ENCODE measurements at regions not wholly inside any gene's neighbourhood (a gene's known extent, or its start where the extent isn't known, plus 50 kb on each side); places are given as distances from the start of the nearest gene placed in this dataset.

DNA sequence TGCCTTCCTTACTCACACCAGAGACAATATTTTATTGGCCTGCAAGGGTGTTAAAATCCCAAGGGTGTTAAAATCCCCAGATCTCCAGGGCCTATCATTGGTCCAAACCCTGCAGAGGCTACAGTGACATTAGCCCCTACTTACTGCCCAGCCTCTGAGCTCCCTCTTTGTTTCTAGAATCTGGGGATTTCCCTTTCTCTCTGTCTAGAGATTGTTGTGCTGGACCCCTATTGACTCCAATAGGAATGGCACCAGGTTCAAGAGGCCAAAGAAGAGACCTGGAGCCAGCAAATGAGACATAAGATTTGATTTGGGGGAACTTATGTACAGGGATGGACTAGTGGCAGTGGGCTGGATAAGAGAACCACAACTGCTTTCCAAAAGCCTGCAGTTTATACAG, 53.3 kb upstream of the ZBED3 start:
- ChIA-PET POLR2A (ENCODE audit: unreplicated experiment) (no interaction called here), CTCF (interaction anchor here (1.3 kb wide), 1 partner anchor 76 kb away, joined by 3 read pairs; no protein-coding TSS in a partner anchor)
- Histone ChIP-seq H2BK20ac (ENCODE audit: low read depth, low read length) (no peak overlapping the region), H4K8ac (ENCODE audit: low read depth in 2 of 2, low read length in 2 of 2) (no peak overlapping the region), H3K14ac (replicated peaks; ENCODE audit: low read depth, low read length) (no peak overlapping the region), H4K5ac (ENCODE audit: low read depth, low read length) (no peak overlapping the region), H3K4me2 (ENCODE audit: low read depth, low read length) (no peak overlapping the region), H3K4ac (ENCODE audit: low read depth, low read length) (no peak overlapping the region), H3K27me3 (ENCODE audit: control insufficient read depth, insufficient read depth, low read length) (peaks cover 15% of the 10 kb centered on the region), H2BK5ac (ENCODE audit: low read depth, low read length, poor library complexity, severe bottlenecking) (no peak overlapping the region), H4K20me1 (ENCODE audit: insufficient read depth, low read length) (no peaks in the 10 kb centered on the region), H2AK9ac (replicated peaks; ENCODE audit: low read depth, low read length, poor library complexity) (no peak overlapping the region), H3K9me3 (ENCODE audit: control insufficient read depth, insufficient read depth, low read length) (no peaks in the 10 kb centered on the region), H4K91ac (ENCODE audit: insufficient read depth, low read depth, low read length) (no peak overlapping the region), H3K27ac (ENCODE audit: insufficient read depth, low read length) (no peak overlapping the region), H3K79me1 (ENCODE audit: low read depth in 1 of 2, low read length in 2 of 2) (no peaks in the 10 kb centered on the region), H3K36me3 (ENCODE audit: control insufficient read depth, insufficient read depth, low read length) (no peaks in the 10 kb centered on the region), H3K4me3 (ENCODE audit: insufficient read depth, low read depth, low read length) (no peak overlapping the region), H2AK5ac (ENCODE audit: low read depth, low read length) (no peak overlapping the region), H3K18ac (ENCODE audit: low read depth, low read length) (no peak overlapping the region), H3K9ac (ENCODE audit: low read depth, low read length) (no peak overlapping the region), H3K23ac (ENCODE audit: low read depth, low read length) (no peak overlapping the region), H3K56ac (ENCODE audit: extremely low read depth, insufficient read depth, low read length) (no peak overlapping the region), H3K9me1 (ENCODE audit: insufficient read depth, low read length) (no peaks in the 10 kb centered on the region), H2BK15ac (ENCODE audit: low read depth, low read length) (no peak overlapping the region), H2BK120ac (ENCODE audit: low read depth, low read length) (no peak overlapping the region), H3K4me1 (ENCODE audit: control insufficient read depth, insufficient read depth, low read length) (no peaks in the 10 kb centered on the region), H2AFZ (replicated peaks; ENCODE audit: low read length, poor library complexity) (no peak overlapping the region)
- intact Hi-C loops (cut with micrococcal nuclease) (loop anchor here (5.0 to 10.0 kb wide), 2 partner anchors 297 to 494 kb away; partner anchors contain the start of gene OTP), dilution Hi-C loops (cut with HindIII; ENCODE audit: low sequenced_read_pairs, unreplicated experiment) (no loop called here), in situ Hi-C loops (cut with MboI; ENCODE audit: low sequenced_read_pairs) (no loop called here)
- no TSS peak for BruUV-seq (replicated peaks)
- TF ChIP-seq RAD21 (IDR thresholded peaks at IDR 0.05; ENCODE audit: low read length) (no peak), SMC3 (IDR thresholded peaks at IDR 0.05; ENCODE audit: low read depth, low read length) (no peak), MXI1 (IDR thresholded peaks at IDR 0.05; ENCODE audit: borderline replicate concordance, low read depth, low read length) (no peak), FOS (IDR thresholded peaks at IDR 0.05; ENCODE audit: low read depth, low read length) (no peak), CHD1 (IDR thresholded peaks at IDR 0.05; ENCODE audit: low read depth, low read length) (no peak), RFX5 (IDR thresholded peaks at IDR 0.05; ENCODE audit: low read depth, low read length) (no peak), CEBPB (IDR thresholded peaks at IDR 0.05; ENCODE audit: low read depth, low read length) (no peak), POLR2A (IDR thresholded peaks at IDR 0.05; ENCODE audit: low read depth, low read length) (no peak), MAZ (IDR thresholded peaks at IDR 0.05; ENCODE audit: borderline replicate concordance, low read depth, low read length) (no peak), BHLHE40 (IDR thresholded peaks at IDR 0.05; ENCODE audit: low read depth, low read length) (no peak), RCOR1 (IDR thresholded peaks at IDR 0.05; ENCODE audit: insufficient replicate concordance, low read length) (no peak), MAFK (IDR thresholded peaks at IDR 0.05; ENCODE audit: low read depth, low read length) (no peak), NFE2L2 (IDR thresholded peaks at IDR 0.05; ENCODE audit: low read depth, low read length) (no peak)
- TF ChIP-seq, protein P1, sequence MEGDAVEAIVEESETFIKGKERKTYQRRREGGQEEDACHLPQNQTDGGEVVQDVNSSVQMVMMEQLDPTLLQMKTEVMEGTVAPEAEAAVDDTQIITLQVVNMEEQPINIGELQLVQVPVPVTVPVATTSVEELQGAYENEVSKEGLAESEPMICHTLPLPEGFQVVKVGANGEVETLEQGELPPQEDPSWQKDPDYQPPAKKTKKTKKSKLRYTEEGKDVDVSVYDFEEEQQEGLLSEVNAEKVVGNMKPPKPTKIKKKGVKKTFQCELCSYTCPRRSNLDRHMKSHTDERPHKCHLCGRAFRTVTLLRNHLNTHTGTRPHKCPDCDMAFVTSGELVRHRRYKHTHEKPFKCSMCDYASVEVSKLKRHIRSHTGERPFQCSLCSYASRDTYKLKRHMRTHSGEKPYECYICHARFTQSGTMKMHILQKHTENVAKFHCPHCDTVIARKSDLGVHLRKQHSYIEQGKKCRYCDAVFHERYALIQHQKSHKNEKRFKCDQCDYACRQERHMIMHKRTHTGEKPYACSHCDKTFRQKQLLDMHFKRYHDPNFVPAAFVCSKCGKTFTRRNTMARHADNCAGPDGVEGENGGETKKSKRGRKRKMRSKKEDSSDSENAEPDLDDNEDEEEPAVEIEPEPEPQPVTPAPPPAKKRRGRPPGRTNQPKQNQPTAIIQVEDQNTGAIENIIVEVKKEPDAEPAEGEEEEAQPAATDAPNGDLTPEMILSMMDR (conservative IDR thresholded peaks at IDR 0.05; ENCODE audit: low read depth, low read length), result no peak
- TF ChIP-seq, protein P2, sequence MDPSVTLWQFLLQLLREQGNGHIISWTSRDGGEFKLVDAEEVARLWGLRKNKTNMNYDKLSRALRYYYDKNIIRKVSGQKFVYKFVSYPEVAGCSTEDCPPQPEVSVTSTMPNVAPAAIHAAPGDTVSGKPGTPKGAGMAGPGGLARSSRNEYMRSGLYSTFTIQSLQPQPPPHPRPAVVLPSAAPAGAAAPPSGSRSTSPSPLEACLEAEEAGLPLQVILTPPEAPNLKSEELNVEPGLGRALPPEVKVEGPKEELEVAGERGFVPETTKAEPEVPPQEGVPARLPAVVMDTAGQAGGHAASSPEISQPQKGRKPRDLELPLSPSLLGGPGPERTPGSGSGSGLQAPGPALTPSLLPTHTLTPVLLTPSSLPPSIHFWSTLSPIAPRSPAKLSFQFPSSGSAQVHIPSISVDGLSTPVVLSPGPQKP (IDR thresholded peaks at IDR 0.05; ENCODE audit: borderline replicate concordance, low read depth, low read length), result no peak
- TF ChIP-seq, protein P3, sequence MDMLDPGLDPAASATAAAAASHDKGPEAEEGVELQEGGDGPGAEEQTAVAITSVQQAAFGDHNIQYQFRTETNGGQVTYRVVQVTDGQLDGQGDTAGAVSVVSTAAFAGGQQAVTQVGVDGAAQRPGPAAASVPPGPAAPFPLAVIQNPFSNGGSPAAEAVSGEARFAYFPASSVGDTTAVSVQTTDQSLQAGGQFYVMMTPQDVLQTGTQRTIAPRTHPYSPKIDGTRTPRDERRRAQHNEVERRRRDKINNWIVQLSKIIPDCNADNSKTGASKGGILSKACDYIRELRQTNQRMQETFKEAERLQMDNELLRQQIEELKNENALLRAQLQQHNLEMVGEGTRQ (IDR thresholded peaks at IDR 0.05; ENCODE audit: low read depth, low read length), result no peak
- no peak for DNase-seq
- ATAC-seq (ENCODE audit: low read depth), result no peak
